HG02798 (cell line): ENCODE measurements at regions not wholly inside any gene's neighbourhood (a gene's known extent, or its start where the extent isn't known, plus 50 kb on each side); places are given as distances from the start of the nearest gene placed in this dataset.
A peak's percentile ranks its signal among the peaks of the same experiment; 100 is the strongest.

Experiments used
- ATAC-seq: cut with Tn5 transposase; IDR thresholded peaks from one replicate; pipeline ENCODE4 v1.9.1; 2021; ENCODE audit warnings: mild to moderate bottlenecking; ENCODE audit not compliant: unreplicated experiment, poor library complexity

- peak; percentile 98 for ATAC-seq
These were observed 203.6 kb downstream of the UBE2E3 start for GRCh38 chr2:181183878-181184542.

DNA sequence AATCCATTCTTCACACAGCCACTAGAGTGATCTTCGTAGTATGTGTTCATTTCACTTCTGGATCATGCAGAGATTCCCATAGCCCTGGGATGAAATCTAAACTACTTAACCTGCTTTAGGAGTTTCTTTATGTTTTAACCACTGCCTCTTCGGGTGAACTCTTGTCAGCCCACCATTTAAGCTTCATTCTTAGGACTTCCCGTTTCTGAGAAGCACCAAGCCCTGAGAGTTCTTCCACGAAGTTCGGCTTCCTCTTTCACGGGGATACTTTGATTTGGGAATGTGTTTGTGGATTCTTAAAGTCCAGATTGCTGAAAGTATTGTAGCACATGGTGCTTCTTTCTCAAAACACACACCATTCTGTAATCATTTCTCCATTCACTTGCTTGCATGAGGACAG, 205.0 kb downstream of the UBE2E3 start:
- no peak for ATAC-seq

DNA sequence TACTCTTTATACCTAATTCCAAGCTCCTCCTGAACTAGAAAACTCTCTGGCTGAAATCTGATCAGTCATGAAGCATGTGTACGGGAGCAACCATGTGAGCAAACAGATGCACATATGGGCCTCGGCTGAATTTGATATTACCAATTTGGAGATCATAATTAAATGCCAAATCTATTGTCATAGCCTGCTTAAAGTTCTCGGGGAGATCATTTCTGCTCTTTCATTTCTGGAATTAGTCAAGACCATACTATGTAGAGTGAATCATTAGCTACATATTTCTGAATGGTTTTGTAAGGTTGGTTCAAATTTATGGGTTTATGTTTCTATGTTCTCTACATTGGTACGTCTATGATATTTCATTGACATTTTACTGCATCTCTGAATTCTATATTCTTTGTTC, 205.5 kb downstream of the UBE2E3 start:
- ATAC-seq = no peak

DNA sequence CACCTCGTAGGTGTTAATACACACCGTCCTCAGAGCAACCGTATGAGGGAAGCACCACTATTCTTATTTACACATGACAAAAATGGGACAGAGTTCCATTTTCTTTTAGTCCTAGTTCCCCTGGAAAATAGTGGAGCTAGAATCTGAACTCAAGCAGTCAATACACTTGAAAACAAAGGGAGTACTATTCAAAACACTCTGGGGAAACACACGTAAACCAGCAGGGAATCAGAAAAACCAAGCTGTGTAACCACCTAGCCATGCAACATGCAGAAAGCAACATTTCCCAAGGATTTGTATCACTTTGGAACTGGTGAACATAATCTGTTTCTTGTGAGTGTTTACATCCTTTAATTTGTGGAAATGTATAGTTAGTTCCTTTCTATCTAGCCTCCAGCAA, 208.2 kb downstream of the UBE2E3 start:
- no peak for ATAC-seq

- ATAC-seq = no peak
These were observed 209.5 kb downstream of the UBE2E3 start for GRCh38 chr2:181189951-181190350.

GRCh38 chr2:181190711-181191110, 210.3 kb downstream of the UBE2E3 start:
- ATAC-seq = no peak

- ATAC-seq = no peak
These were observed 213.1 kb downstream of the UBE2E3 start for GRCh38 chr2:181193550-181193949.

GRCh38 chr2:181196401-181196800, 216.0 kb downstream of the UBE2E3 start:
- no peak for ATAC-seq

DNA sequence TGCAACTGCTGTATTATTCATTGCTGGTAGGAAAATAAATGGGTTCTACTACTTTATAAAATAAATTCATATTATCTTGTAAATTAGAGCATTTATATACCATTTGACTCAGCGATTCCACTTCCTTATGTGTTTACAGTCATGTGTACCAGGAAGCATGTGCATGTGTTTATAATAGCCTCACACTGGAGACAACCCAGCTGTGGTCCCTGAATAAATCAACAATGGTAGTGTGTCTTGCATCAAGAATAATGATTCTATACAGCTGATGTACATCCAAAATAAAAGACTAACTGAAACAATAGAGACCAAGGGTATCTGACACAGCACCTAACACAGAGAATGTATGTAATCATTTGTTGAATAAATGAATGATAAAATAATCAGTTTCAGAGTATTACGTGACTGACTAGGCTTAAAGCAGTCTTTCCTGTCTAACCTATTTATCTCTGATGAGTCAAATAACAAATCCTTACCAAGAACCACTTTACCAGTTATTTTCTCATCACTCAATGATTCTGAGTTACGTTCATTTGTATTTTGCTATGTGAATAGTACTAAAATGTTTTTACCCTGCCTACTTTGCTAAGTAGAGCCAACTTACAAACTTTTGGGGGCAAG, 216.8 kb downstream of the UBE2E3 start:
- no peak for ATAC-seq

- ATAC-seq = no peak
These were observed 217.9 kb downstream of the UBE2E3 start for GRCh38 chr2:181198183-181198864.

GRCh38 chr2:181203412-181203811, 223.0 kb downstream of the UBE2E3 start:
- ATAC-seq = no peak

DNA sequence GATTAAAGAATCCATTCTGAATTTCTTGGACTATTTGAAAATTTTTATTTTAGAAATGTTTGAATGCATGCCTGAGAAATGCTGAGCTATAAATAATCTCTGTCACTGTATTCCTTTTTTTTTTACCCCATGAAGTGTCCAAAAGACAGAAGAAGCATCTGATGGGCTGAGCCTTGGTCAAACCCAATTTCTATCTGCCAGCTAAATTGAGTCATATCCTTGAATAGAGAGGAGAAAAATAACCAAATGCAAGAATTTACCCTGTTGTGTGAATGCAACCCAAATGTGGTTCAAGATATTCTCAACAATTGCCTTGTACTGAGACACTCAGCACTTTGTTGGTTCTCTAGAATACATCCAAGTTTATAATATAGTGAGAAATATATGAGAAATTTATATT, 223.5 kb downstream of the UBE2E3 start:
- no peak for ATAC-seq

DNA sequence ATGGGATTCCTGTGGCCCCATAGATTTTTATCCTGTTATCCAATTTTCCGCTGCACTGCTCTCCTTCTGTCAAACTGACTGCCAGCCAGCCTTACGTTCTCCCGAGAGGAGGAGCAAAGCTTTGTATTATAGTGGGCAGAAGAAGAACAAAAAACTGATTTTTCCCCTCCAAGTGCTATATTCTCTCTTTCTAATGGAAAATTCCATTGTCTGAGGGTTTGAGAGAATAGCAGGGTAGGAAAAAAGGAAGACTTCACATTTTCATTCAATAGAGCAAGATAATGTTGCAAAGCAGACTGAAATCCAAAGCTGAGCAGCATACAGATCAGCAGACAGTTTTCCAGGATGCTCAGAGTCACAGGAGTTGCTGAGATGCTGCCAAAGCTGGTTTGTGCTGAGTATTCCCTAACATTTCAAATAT, 238.0 kb downstream of the UBE2E3 start:
- no peak for ATAC-seq

GRCh38 chr2:181223234-181223633, 234.0 kb upstream of the ITGA4 start:
- ATAC-seq = no peak

GRCh38 chr2:181224866-181225265, 232.3 kb upstream of the ITGA4 start:
- no peak for ATAC-seq

DNA sequence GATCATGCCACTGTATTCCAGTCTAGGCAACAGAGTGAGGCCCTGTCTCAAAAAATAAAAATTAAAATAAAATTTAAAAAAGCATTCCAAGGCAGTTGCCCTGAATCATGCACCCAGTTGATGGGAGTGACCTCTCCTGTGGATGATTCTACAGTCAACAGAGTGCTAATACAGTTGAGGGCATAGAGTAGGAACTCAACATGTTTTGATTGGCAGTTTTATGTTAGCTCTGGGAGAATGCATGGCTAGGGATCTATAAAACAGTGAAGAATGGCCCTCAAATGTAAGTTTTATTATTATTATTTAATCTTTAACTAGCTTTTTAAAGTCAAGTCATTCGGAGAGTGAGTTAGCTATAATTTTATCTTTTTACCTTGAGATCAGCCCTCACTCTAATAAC, 228.5 kb upstream of the ITGA4 start:
- ATAC-seq = no peak

DNA sequence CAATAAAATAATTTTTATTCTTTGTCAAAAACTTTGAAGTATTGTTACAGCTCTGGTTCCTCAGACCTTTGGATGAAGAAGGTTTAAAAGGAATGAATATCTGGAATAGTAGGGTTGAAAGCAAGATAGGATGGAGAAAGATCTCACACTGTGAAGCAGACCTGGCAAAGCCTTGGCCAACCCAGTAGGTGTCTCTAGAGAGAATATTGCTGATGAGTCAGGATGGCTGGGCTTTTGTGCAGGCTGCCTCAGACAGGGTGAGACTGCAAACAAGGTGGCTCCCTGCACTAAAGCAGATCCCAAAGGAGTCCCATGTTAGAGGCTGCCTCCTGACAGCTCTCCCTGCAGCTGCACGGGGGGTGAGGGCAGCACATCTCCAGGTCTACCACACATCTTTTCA, 226.0 kb upstream of the ITGA4 start:
- ATAC-seq = no peak

GRCh38 chr2:181231886-181232621, 225.1 kb upstream of the ITGA4 start:
- no peak for ATAC-seq

- no peak for ATAC-seq
These were observed 222.7 kb upstream of the ITGA4 start for GRCh38 chr2:181234487-181234891.

DNA sequence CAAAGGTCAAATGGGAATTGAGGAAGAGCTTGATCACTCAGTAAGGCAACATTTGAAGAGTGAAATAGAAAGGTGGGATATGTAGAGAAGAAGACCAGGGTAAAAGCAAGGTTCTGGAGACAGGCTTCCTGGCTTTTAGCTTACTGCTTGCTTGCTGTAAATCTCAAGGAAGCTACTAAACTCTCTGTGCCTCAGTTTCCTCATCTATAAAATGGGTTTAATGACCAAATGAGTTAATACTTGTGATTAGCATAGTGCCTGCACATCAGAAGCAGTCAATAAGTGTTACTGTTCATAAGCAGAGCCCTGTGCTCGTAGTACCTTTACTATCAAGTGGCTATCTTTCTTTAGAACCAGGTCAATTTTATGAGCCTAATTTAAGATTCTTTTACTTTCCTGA, 222.2 kb upstream of the ITGA4 start:
- ATAC-seq = no peak
